ENCODE measurements at regions not wholly inside any gene's neighbourhood (a gene's known extent, or its start where the extent isn't known, plus 50 kb on each side); places are given as distances from the start of the nearest gene placed in this dataset.

GRCh38 chr2:64196963-64197362 lies 52.7 kb upstream of the PELI1 start:
- intact Hi-C loops (cut with micrococcal nuclease): no loop called here
- no peak for ATAC-seq
- DNase-seq: no peak

- no peak for ATAC-seq
- no peak for DNase-seq
- intact Hi-C loops (cut with micrococcal nuclease): no loop called here
Measured at GRCh38 chr2:64201151-64201550, 56.9 kb upstream of the PELI1 start.

- intact Hi-C loops (cut with micrococcal nuclease): no loop called here
- DNase-seq (no peak), ATAC-seq (peak; percentile 63)
Measured at GRCh38 chr2:64202206-64202845, 58.1 kb upstream of the PELI1 start.

- intact Hi-C loops (cut with micrococcal nuclease): no loop called here
- DNase-seq (no peak), ATAC-seq (peak; percentile 39)
Measured at GRCh38 chr2:64203131-64203857, 59.1 kb upstream of the PELI1 start.

GRCh38 chr2:64203858-64204632 lies 59.8 kb upstream of the PELI1 start:
- intact Hi-C loops (cut with micrococcal nuclease): no loop called here
- ATAC-seq: peak; percentile 64
- peak; percentile 55 for DNase-seq

- DNase-seq: no peak
- no peak for ATAC-seq
- intact Hi-C loops (cut with micrococcal nuclease): no loop called here
Measured at GRCh38 chr2:64204703-64205102, 60.5 kb upstream of the PELI1 start.

GRCh38 chr2:64205415-64205814 lies 61.2 kb upstream of the PELI1 start:
- intact Hi-C loops (cut with micrococcal nuclease): no loop called here
- no peak for ATAC-seq
- no peak for DNase-seq

GRCh38 chr2:64207573-64207972 lies 63.4 kb upstream of the PELI1 start:
- DNase-seq: no peak
- intact Hi-C loops (cut with micrococcal nuclease): no loop called here
- no peak for ATAC-seq

- no peak for ATAC-seq
- intact Hi-C loops (cut with micrococcal nuclease): no loop called here
Measured at GRCh38 chr2:64210816-64211215, 66.6 kb upstream of the PELI1 start.

GRCh38 chr2:64211276-64211921 lies 67.2 kb upstream of the PELI1 start:
- no peak for DNase-seq
- no peak for ATAC-seq
- intact Hi-C loops (cut with micrococcal nuclease): no loop called here

More at GRCh38 chr2:64210816-64211215, 66.6 kb upstream of the PELI1 start:
- DNase-seq: no peak

GRCh38 chr2:64212346-64212745 lies 68.1 kb upstream of the PELI1 start:
- DNase-seq: no peak
- peak; percentile 59 for ATAC-seq
- intact Hi-C loops (cut with micrococcal nuclease): no loop called here

GRCh38 chr2:64212801-64213321 lies 68.6 kb upstream of the PELI1 start:
- ATAC-seq: peak; percentile 26
- intact Hi-C loops (cut with micrococcal nuclease): no loop called here
- DNase-seq: no peak

- peak; percentile 23 for ATAC-seq
- intact Hi-C loops (cut with micrococcal nuclease): no loop called here
Measured at GRCh38 chr2:64213532-64214275, 69.5 kb upstream of the PELI1 start.

GRCh38 chr2:64214281-64215115 lies 70.3 kb upstream of the PELI1 start:
- intact Hi-C loops (cut with micrococcal nuclease): no loop called here

More at GRCh38 chr2:64213532-64214275, 69.5 kb upstream of the PELI1 start:
- DNase-seq: no peak

GRCh38 chr2:64217198-64217869 lies 73.1 kb upstream of the PELI1 start:
- intact Hi-C loops (cut with micrococcal nuclease): no loop called here
- DNase-seq (no peak), ATAC-seq (no peak)

More at GRCh38 chr2:64214281-64215115, 70.3 kb upstream of the PELI1 start:
- no peak for DNase-seq
- peak; percentile 81 for ATAC-seq

GRCh38 chr2:64218137-64218802 lies 74.0 kb upstream of the PELI1 start:
- DNase-seq (no peak), ATAC-seq (no peak)
- intact Hi-C loops (cut with micrococcal nuclease): no loop called here

- ATAC-seq (no peak), DNase-seq (no peak)
- intact Hi-C loops (cut with micrococcal nuclease): no loop called here
Measured at GRCh38 chr2:64219149-64219548, 74.9 kb upstream of the PELI1 start.

All from left ventricle myocardium superior (tissue), 1 donor.